ENCODE measurements at regions not wholly inside any gene's neighbourhood (a gene's known extent, or its start where the extent isn't known, plus 50 kb on each side); places are given as distances from the start of the nearest gene placed in this dataset.

- TF ChIP-seq CTCF (IDR thresholded peaks at IDR 0.05) (no peak), EP300 (IDR thresholded peaks at IDR 0.05) (no peak), POLR2A (IDR thresholded peaks at IDR 0.05) (no peak)
These were observed 353.0 kb upstream of the PIK3C3 start for GRCh38 chr18:41602034-41602433.
